ENCODE measurements at regions not wholly inside any gene's neighbourhood (a gene's known extent, or its start where the extent isn't known, plus 50 kb on each side); places are given as distances from the start of the nearest gene placed in this dataset.

DNA sequence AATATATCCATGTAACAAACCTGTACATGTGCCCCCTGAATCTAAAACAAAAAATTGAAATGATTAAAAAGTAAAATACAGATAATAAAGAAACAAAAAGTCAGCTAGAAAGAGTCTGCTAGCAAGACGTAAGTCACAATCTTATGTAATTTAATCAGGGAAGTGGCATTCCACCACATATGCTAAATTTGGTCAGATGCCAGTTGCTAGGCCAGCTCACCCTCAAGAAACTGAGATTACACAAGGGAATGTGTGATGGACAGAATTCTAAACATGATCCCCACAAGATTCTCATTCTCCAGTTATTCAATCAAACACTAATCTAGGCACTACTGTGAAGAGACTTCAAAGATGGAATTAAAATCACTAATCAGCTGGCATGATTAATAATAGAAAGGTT is 689.3 kb downstream of the CENPC start:
- no peaks in the 10 kb centered on the region for H3K27me3 ChIP-seq
- H3K27ac ChIP-seq = no peak overlapping the region
- intact Hi-C loops (cut with DNase I; ENCODE audit: low total_unique reads) (no loop called here), in situ Hi-C loops (cut with MboI; ENCODE audit: low pct_ligation_motif_present in 1 of 4, low pct_unique_long_range_greater_than_20kb in 1 of 4, low sequenced_read_pairs in 3 of 4) (no loop called here)
- no peak for DNase-seq
- TF ChIP-seq EP300 (IDR thresholded peaks at IDR 0.05; ENCODE audit: low read depth) = no peak
- no peak for TF ChIP-seq POLR2A (IDR thresholded peaks at IDR 0.05)
- TF ChIP-seq, protein P1, sequence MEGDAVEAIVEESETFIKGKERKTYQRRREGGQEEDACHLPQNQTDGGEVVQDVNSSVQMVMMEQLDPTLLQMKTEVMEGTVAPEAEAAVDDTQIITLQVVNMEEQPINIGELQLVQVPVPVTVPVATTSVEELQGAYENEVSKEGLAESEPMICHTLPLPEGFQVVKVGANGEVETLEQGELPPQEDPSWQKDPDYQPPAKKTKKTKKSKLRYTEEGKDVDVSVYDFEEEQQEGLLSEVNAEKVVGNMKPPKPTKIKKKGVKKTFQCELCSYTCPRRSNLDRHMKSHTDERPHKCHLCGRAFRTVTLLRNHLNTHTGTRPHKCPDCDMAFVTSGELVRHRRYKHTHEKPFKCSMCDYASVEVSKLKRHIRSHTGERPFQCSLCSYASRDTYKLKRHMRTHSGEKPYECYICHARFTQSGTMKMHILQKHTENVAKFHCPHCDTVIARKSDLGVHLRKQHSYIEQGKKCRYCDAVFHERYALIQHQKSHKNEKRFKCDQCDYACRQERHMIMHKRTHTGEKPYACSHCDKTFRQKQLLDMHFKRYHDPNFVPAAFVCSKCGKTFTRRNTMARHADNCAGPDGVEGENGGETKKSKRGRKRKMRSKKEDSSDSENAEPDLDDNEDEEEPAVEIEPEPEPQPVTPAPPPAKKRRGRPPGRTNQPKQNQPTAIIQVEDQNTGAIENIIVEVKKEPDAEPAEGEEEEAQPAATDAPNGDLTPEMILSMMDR (IDR thresholded peaks at IDR 0.05) = no peak
- TF ChIP-seq POLR2AphosphoS5 (IDR thresholded peaks at IDR 0.05) = no peak
- H3K4me3 ChIP-seq = no peak overlapping the region
- WGBS, 2 donors (ENCODE audit: low coverage in 1 of 2) = 43 to 72% methylated on average over 1 of the region's 1 CpG
- H3K9me3 ChIP-seq = no peaks in the 10 kb centered on the region
- H3K4me1 ChIP-seq = no peaks in the 10 kb centered on the region
- no peaks in the 10 kb centered on the region for H3K36me3 ChIP-seq

- Histone ChIP-seq H3K27me3 (no peaks in the 10 kb centered on the region), H3K9me3 (no peaks in the 10 kb centered on the region), H3K27ac (no peak overlapping the region), H3K4me3 (no peak overlapping the region), H3K4me1 (no peaks in the 10 kb centered on the region), H3K36me3 (no peaks in the 10 kb centered on the region)
- intact Hi-C loops (cut with DNase I; ENCODE audit: low total_unique reads) = no loop called here
- DNase-seq = no peak
- 83 to 88% methylated on average over 3 of the region's 3 CpGs for WGBS, 2 donors (ENCODE audit: low coverage in 1 of 2)
- TF ChIP-seq EP300 (IDR thresholded peaks at IDR 0.05; ENCODE audit: low read depth) = no peak
- TF ChIP-seq POLR2A (IDR thresholded peaks at IDR 0.05) = no peak
- in situ Hi-C loops (cut with MboI; ENCODE audit: low pct_ligation_motif_present in 1 of 4, low pct_unique_long_range_greater_than_20kb in 1 of 4, low sequenced_read_pairs in 3 of 4) = no loop called here
These were observed 691.5 kb downstream of the CENPC start for GRCh38 chr4:66853845-66854244.

DNA sequence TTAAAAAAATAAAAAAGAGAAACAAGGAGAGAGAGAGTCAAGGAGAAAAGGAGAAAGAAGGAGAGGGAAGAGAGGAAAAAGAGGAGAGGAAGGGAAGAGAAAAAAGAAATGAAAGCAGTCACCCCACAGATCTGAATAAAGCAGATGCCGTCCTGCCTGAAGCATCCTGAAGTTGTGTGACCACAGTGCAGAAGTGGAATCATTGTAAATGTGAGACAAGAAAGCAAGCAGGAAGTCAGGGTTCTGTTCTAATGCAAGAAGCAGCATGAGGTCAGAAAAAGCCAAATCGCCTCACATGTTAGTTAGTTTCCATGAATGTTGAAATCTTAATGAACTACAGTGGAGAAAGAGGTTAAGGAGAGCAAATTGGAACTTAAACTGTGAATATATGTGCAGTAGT is 692.5 kb downstream of the CENPC start:
- H3K9me3 ChIP-seq = no peaks in the 10 kb centered on the region
- WGBS, 2 donors (ENCODE audit: low coverage in 1 of 2) = 33 to 59% methylated on average over 1 to 2 of the region's 2 CpGs
- DNase-seq = no peak
- no peaks in the 10 kb centered on the region for H3K4me1 ChIP-seq
- TF ChIP-seq, protein P1 (IDR thresholded peaks at IDR 0.05) = no peak
- TF ChIP-seq POLR2AphosphoS5 (IDR thresholded peaks at IDR 0.05) = no peak
- no peak for TF ChIP-seq EP300 (IDR thresholded peaks at IDR 0.05; ENCODE audit: low read depth)
- no peak for TF ChIP-seq POLR2A (IDR thresholded peaks at IDR 0.05)
- no peak overlapping the region for H3K27ac ChIP-seq
- H3K27me3 ChIP-seq = no peaks in the 10 kb centered on the region
- no peak overlapping the region for H3K4me3 ChIP-seq
- H3K36me3 ChIP-seq = no peaks in the 10 kb centered on the region
- intact Hi-C loops (cut with DNase I; ENCODE audit: low total_unique reads) = no loop called here
- in situ Hi-C loops (cut with MboI; ENCODE audit: low pct_ligation_motif_present in 1 of 4, low pct_unique_long_range_greater_than_20kb in 1 of 4, low sequenced_read_pairs in 3 of 4) = no loop called here

GRCh38 chr4:66849596-66849995 is 695.7 kb downstream of the CENPC start:
- no peak for DNase-seq
- in situ Hi-C loops (cut with MboI; ENCODE audit: low pct_ligation_motif_present in 1 of 4, low pct_unique_long_range_greater_than_20kb in 1 of 4, low sequenced_read_pairs in 3 of 4) = no loop called here
- Histone ChIP-seq H3K36me3 (no peaks in the 10 kb centered on the region), H3K4me3 (no peak overlapping the region), H3K27me3 (no peaks in the 10 kb centered on the region), H3K27ac (no peak overlapping the region), H3K4me1 (no peaks in the 10 kb centered on the region), H3K9me3 (no peaks in the 10 kb centered on the region)
- WGBS, 2 donors (ENCODE audit: low coverage in 1 of 2) = 20 to 41% methylated on average over 1 of the region's 1 CpG
- intact Hi-C loops (cut with DNase I; ENCODE audit: low total_unique reads) = no loop called here
- TF ChIP-seq POLR2AphosphoS5 (IDR thresholded peaks at IDR 0.05) (no peak), EP300 (IDR thresholded peaks at IDR 0.05; ENCODE audit: low read depth) (no peak), POLR2A (IDR thresholded peaks at IDR 0.05) (no peak)
- TF ChIP-seq, protein P1 (IDR thresholded peaks at IDR 0.05) = no peak

DNA sequence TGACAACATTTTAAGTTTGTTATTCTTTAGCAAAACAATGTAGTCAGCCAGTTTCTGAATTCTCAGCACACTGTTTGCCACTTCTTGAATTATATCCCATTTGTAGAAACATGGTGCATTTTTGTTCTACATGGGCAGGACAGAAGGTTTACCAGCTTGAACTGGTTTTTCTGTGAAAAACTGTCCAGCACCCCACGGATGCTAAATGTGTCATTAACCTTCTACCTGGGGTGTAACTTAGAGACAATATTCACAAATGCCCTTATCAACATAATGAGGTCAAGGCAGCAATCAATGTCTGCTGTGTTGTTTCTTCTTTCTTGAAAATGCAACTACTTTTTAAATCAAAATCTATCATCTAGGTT is 702.6 kb downstream of the CENPC start:
- Histone ChIP-seq H3K9me3 (no peaks in the 10 kb centered on the region), H3K36me3 (no peaks in the 10 kb centered on the region), H3K27me3 (no peaks in the 10 kb centered on the region), H3K4me3 (no peak overlapping the region), H3K27ac (no peak overlapping the region), H3K4me1 (no peaks in the 10 kb centered on the region)
- TF ChIP-seq, protein P1 (IDR thresholded peaks at IDR 0.05) = no peak
- TF ChIP-seq POLR2A (IDR thresholded peaks at IDR 0.05) (no peak), EP300 (IDR thresholded peaks at IDR 0.05; ENCODE audit: low read depth) (no peak), POLR2AphosphoS5 (IDR thresholded peaks at IDR 0.05) (no peak)
- 70% methylated on average over 1 of the region's 1 CpG; no CpG with 5 or more reads in 1 of the 2 donors for WGBS, 2 donors (ENCODE audit: low coverage in 1 of 2)
- intact Hi-C loops (cut with DNase I; ENCODE audit: low total_unique reads) (no loop called here), in situ Hi-C loops (cut with MboI; ENCODE audit: low pct_ligation_motif_present in 1 of 4, low pct_unique_long_range_greater_than_20kb in 1 of 4, low sequenced_read_pairs in 3 of 4) (no loop called here)
- DNase-seq = no peak
